ENCODE measurements at regions not wholly inside any gene's neighbourhood (a gene's known extent, or its start where the extent isn't known, plus 50 kb on each side); places are given as distances from the start of the nearest gene placed in this dataset.
A peak's percentile ranks its signal among the peaks of the same experiment; 100 is the strongest.

DNA sequence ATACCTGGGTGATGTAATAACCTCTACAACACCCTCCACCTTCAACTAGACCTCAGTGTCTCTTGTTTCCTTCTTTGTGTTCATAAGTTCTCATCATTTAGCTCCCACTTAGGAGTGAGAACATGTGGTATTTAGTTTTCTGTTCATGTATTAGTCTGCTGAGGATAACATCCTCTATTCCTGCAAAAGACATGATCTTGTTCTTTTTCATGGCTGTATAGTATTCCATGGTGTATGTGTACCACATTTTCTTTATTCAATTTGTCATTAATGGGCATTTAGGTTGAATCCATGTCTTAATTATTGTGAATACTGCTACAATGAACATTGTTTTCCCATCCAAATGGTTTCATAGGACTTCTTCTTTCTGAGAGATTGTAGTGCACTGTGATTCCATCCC, 135.7 kb downstream of the MBL2 start:
- H3K9ac ChIP-seq (ENCODE audit: low read length), result no peak overlapping the region
- H3K9me3 ChIP-seq (ENCODE audit: low read length), result peaks cover 5% of the 10 kb centered on the region; the same call in 1 of the 2 replicates
- H3F3A ChIP-seq (ENCODE audit: low read length, unreplicated experiment), result no peaks in the 10 kb centered on the region
- H3K9me2 ChIP-seq (replicated peaks; ENCODE audit: low read length), result no peaks in the 10 kb centered on the region
- BruUV-seq (replicated peaks), result no TSS peak
- ChIA-PET POLR2A (ENCODE audit: unreplicated experiment) (no interaction called here), CTCF (no interaction called here)
- no peak for ATAC-seq
- H2AFZ ChIP-seq (ENCODE audit: low read length), result no peak overlapping the region
- H3K79me2 ChIP-seq (ENCODE audit: low read length), result no peaks in the 10 kb centered on the region
- no peak for TF ChIP-seq EZH2 (IDR thresholded peaks at IDR 0.05; ENCODE audit: low read length, unreplicated experiment)
- no peak for TF ChIP-seq CTCF (conservative IDR thresholded peaks at IDR 0.05; ENCODE audit: low read depth, low read length)
- TF ChIP-seq EZH2phosphoT487 (IDR thresholded peaks at IDR 0.05; ENCODE audit: borderline replicate concordance, low read length), result no peak
- H4K20me1 ChIP-seq (ENCODE audit: low read length), result no peaks in the 10 kb centered on the region
- DNase-seq, result no peak
- peaks cover 31% of the 10 kb centered on the region for H3K4me1 ChIP-seq (ENCODE audit: insufficient read depth, low read length)
- H3K4me3 ChIP-seq (ENCODE audit: low read length), result no peak overlapping the region
- H3K27me3 ChIP-seq (ENCODE audit: low read length), result no peaks in the 10 kb centered on the region
- H3K36me3 ChIP-seq (ENCODE audit: low read depth, low read length), result no peaks in the 10 kb centered on the region
- intact Hi-C loops (cut with micrococcal nuclease), result loop anchor here (2.0 kb wide), 1 partner anchor 146 kb away; no protein-coding TSS in a partner anchor
- H3K4me2 ChIP-seq (ENCODE audit: low read length), result no peak overlapping the region
- H3K27ac ChIP-seq (ENCODE audit: low read length), result no peak overlapping the region

- ATAC-seq, result peak; percentile 84
- Histone ChIP-seq H3K4me3 (ENCODE audit: low read length) (no peak overlapping the region), H3K9ac (ENCODE audit: low read length) (no peak overlapping the region), H3K4me2 (ENCODE audit: low read length) (peak overlapping the region; percentile 21), H3K36me3 (ENCODE audit: low read depth, low read length) (no peaks in the 10 kb centered on the region), H3K27ac (ENCODE audit: low read length) (peak overlapping the region; percentile 1), H4K20me1 (ENCODE audit: low read length) (no peaks in the 10 kb centered on the region), H3K9me3 (ENCODE audit: low read length) (peaks cover 5% of the 10 kb centered on the region; the same call in 1 of the 2 replicates), H3K9me2 (replicated peaks; ENCODE audit: low read length) (no peaks in the 10 kb centered on the region), H3F3A (ENCODE audit: low read length, unreplicated experiment) (no peaks in the 10 kb centered on the region), H3K27me3 (ENCODE audit: low read length) (no peaks in the 10 kb centered on the region), H2AFZ (ENCODE audit: low read length) (no peak overlapping the region), H3K4me1 (ENCODE audit: insufficient read depth, low read length) (peaks cover 26% of the 10 kb centered on the region), H3K79me2 (ENCODE audit: low read length) (no peaks in the 10 kb centered on the region)
- BruUV-seq (replicated peaks), result no TSS peak
- ChIA-PET CTCF (interaction anchor here (0.9 kb wide), 1 partner anchor 330 kb away, joined by 4 read pairs; no protein-coding TSS in a partner anchor), POLR2A (ENCODE audit: unreplicated experiment) (no interaction called here)
- TF ChIP-seq CTCF (conservative IDR thresholded peaks at IDR 0.05; ENCODE audit: low read depth, low read length), result no peak
- no peak for TF ChIP-seq EZH2 (IDR thresholded peaks at IDR 0.05; ENCODE audit: low read length, unreplicated experiment)
- TF ChIP-seq EZH2phosphoT487 (IDR thresholded peaks at IDR 0.05; ENCODE audit: borderline replicate concordance, low read length), result no peak
- DNase-seq, result peak; percentile 99
- intact Hi-C loops (cut with micrococcal nuclease), result loop anchor here (2.0 kb wide), 1 partner anchor 147 kb away; no protein-coding TSS in a partner anchor
Measured at GRCh38 chr10:52637592-52637991, 135.0 kb downstream of the MBL2 start.

DNA sequence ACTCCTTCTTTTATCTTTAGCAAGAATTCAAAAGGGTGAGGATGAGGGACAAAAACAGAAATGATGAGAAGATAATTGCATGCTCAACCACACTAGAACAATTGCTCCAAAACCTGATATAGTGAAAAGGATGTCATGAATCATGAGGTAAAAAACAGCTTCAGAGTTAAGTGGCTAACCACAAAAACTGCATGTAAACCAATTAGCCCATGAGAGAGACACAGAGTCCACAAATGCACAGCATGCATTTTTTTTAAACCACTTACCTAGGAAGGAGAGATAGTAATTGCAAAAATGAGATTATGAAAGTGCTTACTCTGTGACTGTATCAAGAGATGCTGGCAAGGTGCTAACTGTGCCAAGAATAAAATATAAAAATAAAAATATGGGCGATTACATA, 132.9 kb downstream of the MBL2 start:
- TF ChIP-seq EZH2 (IDR thresholded peaks at IDR 0.05; ENCODE audit: low read length, unreplicated experiment), result no peak
- no peak for TF ChIP-seq CTCF (conservative IDR thresholded peaks at IDR 0.05; ENCODE audit: low read depth, low read length)
- TF ChIP-seq EZH2phosphoT487 (IDR thresholded peaks at IDR 0.05; ENCODE audit: borderline replicate concordance, low read length), result no peak; the same call in 1 of the 2 replicates
- CTCF ChIA-PET, result no interaction called here

More for the DNA sequence above, 132.9 kb downstream of the MBL2 start:
- DNase-seq (peak; percentile 50), ATAC-seq (no peak; the same call in 1 of the 2 replicates)
- Histone ChIP-seq H3K4me1 (ENCODE audit: insufficient read depth, low read length) (peaks cover 23% of the 10 kb centered on the region), H3K4me3 (ENCODE audit: low read length) (no peak overlapping the region), H3K9me2 (replicated peaks; ENCODE audit: low read length) (no peaks in the 10 kb centered on the region), H4K20me1 (ENCODE audit: low read length) (no peaks in the 10 kb centered on the region), H3K36me3 (ENCODE audit: low read depth, low read length) (no peaks in the 10 kb centered on the region), H3F3A (ENCODE audit: low read length, unreplicated experiment) (no peaks in the 10 kb centered on the region), H3K79me2 (ENCODE audit: low read length) (no peaks in the 10 kb centered on the region), H3K9ac (ENCODE audit: low read length) (no peak overlapping the region), H3K27me3 (ENCODE audit: low read length) (no peaks in the 10 kb centered on the region), H3K9me3 (ENCODE audit: low read length) (peaks cover 5% of the 10 kb centered on the region; the same call in 1 of the 2 replicates), H3K4me2 (ENCODE audit: low read length) (no peak overlapping the region), H2AFZ (ENCODE audit: low read length) (no peak overlapping the region), H3K27ac (ENCODE audit: low read length) (no peak overlapping the region)
- no TSS peak for BruUV-seq (replicated peaks)
- intact Hi-C loops (cut with micrococcal nuclease), result no loop called here
- POLR2A ChIA-PET (ENCODE audit: unreplicated experiment), result no interaction called here
